ENCODE measurements at regions not wholly inside any gene's neighbourhood (a gene's known extent, or its start where the extent isn't known, plus 50 kb on each side); places are given as distances from the start of the nearest gene placed in this dataset.

DNA sequence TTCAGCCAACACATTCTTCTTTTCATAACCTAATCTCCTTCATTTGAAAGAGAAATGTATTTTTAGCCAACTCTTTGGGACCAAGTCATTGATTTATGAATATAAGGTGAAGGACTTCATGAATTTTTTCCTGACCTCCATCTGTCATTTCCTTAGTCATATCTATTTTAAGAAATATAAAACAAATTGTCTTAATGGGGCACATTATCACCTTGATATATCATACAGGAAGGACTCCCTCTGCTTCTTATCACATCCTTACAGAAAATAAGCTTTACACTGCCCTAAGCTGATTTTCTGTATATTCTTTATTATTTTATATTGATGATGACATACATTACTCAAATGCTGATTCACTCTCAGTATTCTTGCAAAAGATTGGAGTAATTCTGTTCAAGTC lies 1076.2 kb downstream of the TDRD15 start:
- Histone ChIP-seq H3K4me1 (ENCODE audit: control insufficient read depth, insufficient read depth, low read length) (no peaks in the 10 kb centered on the region), H3K27me3 (replicated peaks; ENCODE audit: control insufficient read depth, insufficient read depth, low read length) (no peaks in the 10 kb centered on the region), H3K36me3 (ENCODE audit: control insufficient read depth, insufficient read depth, low read length, severe bottlenecking) (no peaks in the 10 kb centered on the region), H3K9ac (ENCODE audit: low read length) (no peak overlapping the region), H3K4me3 (ENCODE audit: low read length) (no peak overlapping the region), H3K9me3 (ENCODE audit: control insufficient read depth, low read length) (peaks cover 7% of the 10 kb centered on the region)
- no peak for DNase-seq (ENCODE audit: low read depth)

GRCh38 chr2:22209545-22209944 lies 1085.8 kb downstream of the TDRD15 start:
- Histone ChIP-seq H3K9me3 (ENCODE audit: control insufficient read depth, low read length) (peaks cover 2% of the 10 kb centered on the region), H3K9ac (ENCODE audit: low read length) (no peak overlapping the region), H3K36me3 (ENCODE audit: control insufficient read depth, insufficient read depth, low read length, severe bottlenecking) (no peaks in the 10 kb centered on the region), H3K4me1 (ENCODE audit: control insufficient read depth, insufficient read depth, low read length) (no peaks in the 10 kb centered on the region), H3K27me3 (replicated peaks; ENCODE audit: control insufficient read depth, insufficient read depth, low read length) (no peaks in the 10 kb centered on the region), H3K4me3 (ENCODE audit: low read length) (no peak overlapping the region)
- no peak for DNase-seq (ENCODE audit: low read depth)

DNA sequence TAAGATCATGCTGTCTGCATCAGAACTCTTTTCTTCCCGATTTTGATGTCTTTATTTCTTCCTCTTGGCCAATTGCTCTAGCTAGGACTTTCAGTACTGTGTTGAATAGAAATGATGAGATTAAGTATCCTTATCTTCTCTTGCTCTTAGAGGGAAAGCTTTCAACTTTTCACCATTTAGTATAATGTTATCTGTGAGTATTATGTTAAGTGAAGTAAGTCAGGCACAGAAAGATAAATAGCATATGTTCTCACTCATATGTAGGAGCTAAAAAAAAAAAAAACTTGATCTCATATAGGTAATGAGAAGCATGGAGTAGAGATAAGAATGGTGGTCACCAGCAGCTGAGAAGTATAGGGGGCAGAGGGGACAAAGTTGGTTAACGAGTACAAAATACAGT lies 1089.5 kb downstream of the TDRD15 start:
- Histone ChIP-seq H3K36me3 (ENCODE audit: control insufficient read depth, insufficient read depth, low read length, severe bottlenecking) (no peaks in the 10 kb centered on the region), H3K9me3 (ENCODE audit: control insufficient read depth, low read length) (peaks cover 2% of the 10 kb centered on the region), H3K4me1 (ENCODE audit: control insufficient read depth, insufficient read depth, low read length) (no peaks in the 10 kb centered on the region), H3K9ac (ENCODE audit: low read length) (no peak overlapping the region), H3K27me3 (replicated peaks; ENCODE audit: control insufficient read depth, insufficient read depth, low read length) (no peaks in the 10 kb centered on the region), H3K4me3 (ENCODE audit: low read length) (no peak overlapping the region)
- no peak for DNase-seq (ENCODE audit: low read depth)

GRCh38 chr2:22215517-22215916 lies 1091.7 kb downstream of the TDRD15 start:
- Histone ChIP-seq H3K4me1 (ENCODE audit: control insufficient read depth, insufficient read depth, low read length) (no peaks in the 10 kb centered on the region), H3K4me3 (ENCODE audit: low read length) (no peak overlapping the region), H3K9me3 (ENCODE audit: control insufficient read depth, low read length) (peaks cover 2% of the 10 kb centered on the region), H3K9ac (ENCODE audit: low read length) (no peak overlapping the region), H3K36me3 (ENCODE audit: control insufficient read depth, insufficient read depth, low read length, severe bottlenecking) (no peaks in the 10 kb centered on the region), H3K27me3 (replicated peaks; ENCODE audit: control insufficient read depth, insufficient read depth, low read length) (no peaks in the 10 kb centered on the region)
- DNase-seq (ENCODE audit: low read depth) = no peak

DNA sequence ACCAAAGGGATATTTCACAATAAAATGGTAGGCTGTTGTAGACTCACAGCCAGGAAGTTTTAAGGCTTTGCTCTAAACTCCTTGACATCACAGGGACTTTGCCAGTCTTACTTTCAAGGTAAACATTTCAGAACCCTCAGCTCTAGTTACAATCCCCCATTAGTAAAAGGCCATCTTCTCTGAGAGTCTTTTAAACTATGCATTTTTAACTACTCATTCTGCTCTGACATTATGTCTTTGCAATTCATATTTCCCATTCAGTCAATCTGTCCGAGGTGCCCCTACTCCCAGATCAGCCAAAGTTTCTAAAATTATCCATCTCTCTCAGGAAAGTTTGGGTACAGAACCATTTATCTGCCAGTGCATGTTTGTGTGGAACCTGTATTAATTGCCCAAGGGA lies 1094.1 kb downstream of the TDRD15 start:
- H3K9ac ChIP-seq (ENCODE audit: low read length) = no peak overlapping the region
- DNase-seq (ENCODE audit: low read depth) = no peak
- H3K4me1 ChIP-seq (ENCODE audit: control insufficient read depth, insufficient read depth, low read length) = no peaks in the 10 kb centered on the region
- no peaks in the 10 kb centered on the region for H3K27me3 ChIP-seq (replicated peaks; ENCODE audit: control insufficient read depth, insufficient read depth, low read length)
- H3K9me3 ChIP-seq (ENCODE audit: control insufficient read depth, low read length) = peaks cover 7% of the 10 kb centered on the region
- no peak overlapping the region for H3K4me3 ChIP-seq (ENCODE audit: low read length)
- H3K36me3 ChIP-seq (ENCODE audit: control insufficient read depth, insufficient read depth, low read length, severe bottlenecking) = no peaks in the 10 kb centered on the region

- Histone ChIP-seq H3K4me3 (ENCODE audit: low read length) (no peak overlapping the region), H3K9ac (ENCODE audit: low read length) (no peak overlapping the region), H3K9me3 (ENCODE audit: control insufficient read depth, low read length) (peaks cover 7% of the 10 kb centered on the region), H3K36me3 (ENCODE audit: control insufficient read depth, insufficient read depth, low read length, severe bottlenecking) (no peaks in the 10 kb centered on the region), H3K27me3 (replicated peaks; ENCODE audit: control insufficient read depth, insufficient read depth, low read length) (no peaks in the 10 kb centered on the region), H3K4me1 (ENCODE audit: control insufficient read depth, insufficient read depth, low read length) (no peaks in the 10 kb centered on the region)
- DNase-seq (ENCODE audit: low read depth) = no peak
Measured at GRCh38 chr2:22221006-22221405, 1097.2 kb downstream of the TDRD15 start.

DNA sequence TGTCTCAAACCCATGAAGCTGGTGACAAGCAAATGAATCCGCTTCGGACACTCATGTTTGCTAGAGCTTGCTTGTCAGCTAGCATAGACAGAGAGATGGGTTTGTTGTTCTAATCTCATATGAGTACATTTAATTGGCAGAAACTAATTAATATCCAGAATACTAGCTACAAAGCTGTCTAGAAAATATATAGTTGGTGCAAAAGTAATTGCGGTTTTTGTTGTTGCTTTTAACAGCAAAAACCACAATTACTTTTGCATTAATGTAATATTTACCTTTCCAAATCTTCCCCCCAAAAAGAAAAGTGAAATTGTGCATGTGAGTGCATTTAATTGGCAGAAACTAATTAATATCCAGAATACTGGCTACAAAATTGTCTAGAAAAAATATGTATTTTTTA lies 1115.2 kb downstream of the TDRD15 start:
- Histone ChIP-seq H3K4me3 (ENCODE audit: low read length) (no peak overlapping the region), H3K27me3 (replicated peaks; ENCODE audit: control insufficient read depth, insufficient read depth, low read length) (no peaks in the 10 kb centered on the region), H3K9me3 (ENCODE audit: control insufficient read depth, low read length) (no peaks in the 10 kb centered on the region), H3K9ac (ENCODE audit: low read length) (no peak overlapping the region), H3K4me1 (ENCODE audit: control insufficient read depth, insufficient read depth, low read length) (no peaks in the 10 kb centered on the region), H3K36me3 (ENCODE audit: control insufficient read depth, insufficient read depth, low read length, severe bottlenecking) (no peaks in the 10 kb centered on the region)
- DNase-seq (ENCODE audit: low read depth) = no peak

DNA sequence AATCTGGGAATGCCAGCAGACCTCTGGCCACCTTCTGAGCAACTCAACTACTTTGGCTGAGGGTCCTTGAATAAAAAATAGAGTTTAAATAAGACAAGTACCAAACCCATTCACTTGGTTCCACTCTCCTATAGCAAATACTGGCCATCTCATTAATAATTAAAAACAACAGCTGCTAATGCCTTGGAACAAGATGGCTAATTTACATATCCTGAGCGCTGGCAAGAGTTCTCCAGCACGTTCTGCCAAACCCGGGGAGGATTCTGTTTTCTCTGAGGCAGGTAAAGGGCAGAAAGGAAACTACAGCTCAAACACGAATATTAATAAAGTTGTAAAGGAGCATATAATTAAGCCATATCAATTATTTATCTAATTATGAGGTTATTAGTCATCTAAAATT lies 1123.7 kb downstream of the TDRD15 start:
- no peaks in the 10 kb centered on the region for H3K27me3 ChIP-seq (replicated peaks; ENCODE audit: control insufficient read depth, insufficient read depth, low read length)
- H3K4me3 ChIP-seq (ENCODE audit: low read length) = no peak overlapping the region
- DNase-seq (ENCODE audit: low read depth) = no peak
- no peaks in the 10 kb centered on the region for H3K9me3 ChIP-seq (ENCODE audit: control insufficient read depth, low read length)
- no peaks in the 10 kb centered on the region for H3K4me1 ChIP-seq (ENCODE audit: control insufficient read depth, insufficient read depth, low read length)
- no peaks in the 10 kb centered on the region for H3K36me3 ChIP-seq (ENCODE audit: control insufficient read depth, insufficient read depth, low read length, severe bottlenecking)
- H3K9ac ChIP-seq (ENCODE audit: low read length) = no peak overlapping the region

- H3K9ac ChIP-seq (ENCODE audit: low read length) = no peak overlapping the region
- DNase-seq (ENCODE audit: low read depth) = no peak
- H3K4me1 ChIP-seq (ENCODE audit: control insufficient read depth, insufficient read depth, low read length) = no peaks in the 10 kb centered on the region
- no peak overlapping the region for H3K4me3 ChIP-seq (ENCODE audit: low read length)
- H3K27me3 ChIP-seq (replicated peaks; ENCODE audit: control insufficient read depth, insufficient read depth, low read length) = no peaks in the 10 kb centered on the region
- no peaks in the 10 kb centered on the region for H3K9me3 ChIP-seq (ENCODE audit: control insufficient read depth, low read length)
- no peaks in the 10 kb centered on the region for H3K36me3 ChIP-seq (ENCODE audit: control insufficient read depth, insufficient read depth, low read length, severe bottlenecking)
Measured at GRCh38 chr2:22248851-22249250, 1125.1 kb downstream of the TDRD15 start.

GRCh38 chr2:22253171-22253570 lies 1129.4 kb downstream of the TDRD15 start:
- DNase-seq (ENCODE audit: low read depth) = no peak
- H3K4me1 ChIP-seq (ENCODE audit: control insufficient read depth, insufficient read depth, low read length) = no peaks in the 10 kb centered on the region
- H3K9me3 ChIP-seq (ENCODE audit: control insufficient read depth, low read length) = no peaks in the 10 kb centered on the region
- no peaks in the 10 kb centered on the region for H3K27me3 ChIP-seq (replicated peaks; ENCODE audit: control insufficient read depth, insufficient read depth, low read length)
- H3K4me3 ChIP-seq (ENCODE audit: low read length) = no peak overlapping the region
- H3K36me3 ChIP-seq (ENCODE audit: control insufficient read depth, insufficient read depth, low read length, severe bottlenecking) = no peaks in the 10 kb centered on the region
- H3K9ac ChIP-seq (ENCODE audit: low read length) = no peak overlapping the region

- Histone ChIP-seq H3K4me1 (ENCODE audit: control insufficient read depth, insufficient read depth, low read length) (no peaks in the 10 kb centered on the region), H3K9ac (ENCODE audit: low read length) (no peak overlapping the region), H3K4me3 (ENCODE audit: low read length) (no peak overlapping the region), H3K36me3 (ENCODE audit: control insufficient read depth, insufficient read depth, low read length, severe bottlenecking) (no peaks in the 10 kb centered on the region), H3K9me3 (ENCODE audit: control insufficient read depth, low read length) (no peaks in the 10 kb centered on the region), H3K27me3 (replicated peaks; ENCODE audit: control insufficient read depth, insufficient read depth, low read length) (no peaks in the 10 kb centered on the region)
- no peak for DNase-seq (ENCODE audit: low read depth)
Measured at GRCh38 chr2:22261165-22261564, 1123.8 kb upstream of the KLHL29 start.

DNA sequence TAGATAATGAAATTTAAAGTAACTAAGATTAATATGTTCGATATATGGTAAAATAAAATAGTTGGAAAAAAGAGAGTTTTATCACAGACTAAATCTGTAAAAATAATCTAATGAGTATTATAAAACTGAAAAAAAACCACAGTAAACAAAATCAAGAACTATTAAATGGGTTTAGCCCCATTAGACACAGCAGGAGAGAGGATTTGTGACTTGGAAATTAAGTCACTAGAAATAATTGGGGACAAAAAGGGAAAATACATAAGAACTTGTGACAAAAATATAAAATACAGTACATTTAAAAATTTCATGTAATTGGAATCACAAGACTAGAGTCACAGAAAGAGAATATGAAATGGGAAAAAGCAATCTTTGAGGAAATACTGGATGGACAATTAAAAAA lies 1114.6 kb upstream of the KLHL29 start:
- H3K4me3 ChIP-seq (ENCODE audit: low read length) = no peak overlapping the region
- no peaks in the 10 kb centered on the region for H3K36me3 ChIP-seq (ENCODE audit: control insufficient read depth, insufficient read depth, low read length, severe bottlenecking)
- H3K27me3 ChIP-seq (replicated peaks; ENCODE audit: control insufficient read depth, insufficient read depth, low read length) = no peaks in the 10 kb centered on the region
- peaks cover 22% of the 10 kb centered on the region for H3K9me3 ChIP-seq (ENCODE audit: control insufficient read depth, low read length)
- DNase-seq (ENCODE audit: low read depth) = no peak
- H3K9ac ChIP-seq (ENCODE audit: low read length) = no peak overlapping the region
- H3K4me1 ChIP-seq (ENCODE audit: control insufficient read depth, insufficient read depth, low read length) = no peaks in the 10 kb centered on the region
